Lung microvascular endothelial cell (primary cell): ENCODE measurements at regions not wholly inside any gene's neighbourhood (a gene's known extent, or its start where the extent isn't known, plus 50 kb on each side); places are given as distances from the start of the nearest gene placed in this dataset.
"Not testable (repeated sequence)": the region's sequence is repeated elsewhere in the genome, so short reads cannot be mapped to it uniquely, and the experiment has no call there.

Source experiments
- DNase-seq, 2 donors: peaks; one replicate each; pipeline versions ENCODE4 v3.0.0 to v3.0.0-alpha.2; 2010; ENCODE audit warnings: low read depth in 2 of 2

- DNase-seq, result not testable (repeated sequence)
Measured at GRCh38 chr2:95764966-95765365, 173.2 kb downstream of the TRIM43 start.

DNA sequence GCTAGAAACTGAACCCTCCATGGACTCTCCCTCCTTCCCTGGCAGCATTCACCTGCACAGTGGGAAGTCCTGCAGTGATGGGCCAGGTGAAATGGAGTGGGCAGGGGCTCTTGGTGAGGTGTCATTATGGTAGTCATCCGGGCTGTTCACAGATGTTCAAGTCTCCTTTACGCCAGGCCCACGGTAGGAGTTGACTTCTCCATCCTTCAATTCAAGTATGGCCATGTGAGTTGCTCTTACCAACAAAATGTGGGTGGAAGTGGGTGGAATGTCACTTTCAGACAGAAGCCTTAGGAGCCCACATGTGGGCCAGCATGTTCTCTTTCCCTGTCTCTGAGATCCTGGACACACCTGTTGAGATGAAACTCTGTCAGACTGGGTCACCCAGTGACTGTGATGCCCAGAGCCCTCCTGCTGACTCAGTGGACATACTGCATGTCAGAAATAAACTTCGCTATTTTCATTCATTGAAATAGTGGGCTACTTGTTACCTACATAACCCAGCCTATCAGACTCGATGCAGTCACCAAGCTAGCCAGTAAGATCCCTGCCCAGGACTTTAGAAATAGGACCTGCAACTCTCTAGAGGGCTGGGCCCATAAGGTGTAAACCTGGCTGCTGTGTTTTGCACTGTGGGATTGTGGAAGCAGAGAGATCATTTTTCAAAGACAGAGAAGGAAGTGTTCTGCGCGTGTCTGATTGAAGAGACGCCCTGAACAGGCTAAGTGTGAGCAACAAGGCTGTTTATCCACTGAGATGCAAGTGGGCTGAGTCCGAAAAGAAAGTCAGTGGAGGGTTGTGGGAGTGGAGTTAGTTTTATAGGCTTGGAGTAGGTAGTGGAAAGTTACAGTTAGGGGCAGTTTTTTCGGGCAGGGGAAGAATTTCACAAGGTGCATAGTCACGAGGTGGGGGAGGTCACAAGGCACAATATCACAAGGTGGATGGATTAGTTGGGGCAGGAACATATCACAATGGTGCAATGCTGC is 174.4 kb downstream of the TRIM43 start:
- not testable (repeated sequence) for DNase-seq

- not testable (repeated sequence) for DNase-seq
Measured at GRCh38 chr2:95767531-95767930, 175.7 kb downstream of the TRIM43 start.

DNA sequence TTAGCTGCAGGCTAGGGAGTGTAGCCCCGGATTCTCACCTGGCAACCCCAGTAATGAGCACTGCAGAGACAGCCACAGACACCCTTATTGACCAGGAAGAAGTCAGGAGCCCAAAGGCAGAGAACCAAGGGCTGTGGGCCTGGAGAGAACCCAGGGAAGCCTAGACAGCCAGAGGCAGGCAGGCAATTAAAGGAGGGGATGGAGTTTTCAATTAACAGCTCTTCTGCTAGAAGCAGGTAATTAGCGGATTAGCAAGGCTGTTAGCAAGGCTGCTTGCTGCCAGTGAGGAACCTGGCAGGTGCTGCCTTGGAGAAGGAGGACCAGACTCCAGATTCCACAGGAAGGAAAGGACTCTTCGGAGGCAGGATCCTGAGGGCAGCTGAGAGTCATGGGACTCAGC is 176.1 kb downstream of the TRIM43 start:
- DNase-seq, result not testable (repeated sequence)

DNA sequence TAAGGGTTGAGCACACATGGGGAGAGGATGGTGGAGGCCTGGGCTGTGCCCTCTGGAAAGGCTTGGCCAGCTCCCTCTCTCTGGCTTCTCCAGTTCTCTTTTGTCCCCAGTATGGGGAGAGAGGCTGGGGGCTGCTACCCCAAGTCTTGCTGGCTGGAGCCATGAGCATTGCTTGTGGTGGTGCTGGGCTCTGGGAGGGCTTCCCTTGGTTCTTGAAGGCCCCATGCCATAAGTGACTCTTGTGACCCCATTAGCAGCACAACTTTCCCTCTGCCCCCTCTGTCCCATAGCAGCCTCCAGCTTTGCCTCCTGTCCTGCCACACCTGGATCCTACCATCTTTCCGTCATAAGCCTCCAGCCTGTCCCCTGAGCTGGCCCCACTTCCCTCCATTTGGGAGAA is 177.5 kb downstream of the TRIM43 start:
- not testable (repeated sequence) for DNase-seq

- DNase-seq, result not testable (repeated sequence)
Measured at GRCh38 chr2:95770726-95771125, 178.9 kb downstream of the TRIM43 start.

GRCh38 chr2:95774322-95775192 is 182.8 kb downstream of the TRIM43 start:
- not testable (repeated sequence) for DNase-seq

DNA sequence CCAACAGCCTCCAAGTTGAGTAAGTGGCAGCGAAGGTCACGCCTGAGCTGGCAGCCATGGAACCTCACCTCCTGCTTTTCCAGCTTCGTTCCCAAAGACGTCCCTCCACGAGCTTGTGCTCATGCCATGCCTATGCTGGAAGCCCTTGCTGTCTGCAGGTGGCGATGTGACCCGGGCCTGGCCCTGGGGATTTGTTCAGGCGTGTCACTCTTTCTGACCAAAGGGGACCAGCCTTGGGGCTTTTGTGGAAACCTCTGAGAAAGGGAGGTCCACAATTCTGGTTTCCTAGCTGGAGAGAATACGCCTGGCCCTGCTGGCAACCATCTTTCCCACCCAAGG is 183.4 kb downstream of the TRIM43 start:
- DNase-seq, result not testable (repeated sequence)
